ENCODE measurements at regions not wholly inside any gene's neighbourhood (a gene's known extent, or its start where the extent isn't known, plus 50 kb on each side); places are given as distances from the start of the nearest gene placed in this dataset.

GRCh38 chr1:238701024-238701423 is 685.3 kb upstream of the CHRM3 start:
- no peak overlapping the region for H3K4me3 ChIP-seq (replicated peaks in 1 of 3; ENCODE audit: insufficient read depth in 1 of 3, low read depth in 1 of 3, low read length in 3 of 3)
- no peak overlapping the region for H3K4me2 ChIP-seq (ENCODE audit: insufficient read depth, low read length)
- no peaks in the 10 kb centered on the region for H3K79me2 ChIP-seq (ENCODE audit: control insufficient read depth, insufficient read depth, low read length)
- BruUV-seq (replicated peaks), result no TSS peak
- H3K9ac ChIP-seq (replicated peaks; ENCODE audit: extremely low read depth, insufficient read depth, low read length), result no peak overlapping the region
- no peak for TF ChIP-seq JUN (IDR thresholded peaks at IDR 0.05; ENCODE audit: borderline replicate concordance, insufficient read depth, insufficient read length, low read depth)
- TF ChIP-seq MAX (IDR thresholded peaks at IDR 0.05; ENCODE audit: insufficient read depth, insufficient read length), result no peak
- TF ChIP-seq MYC (IDR thresholded peaks at IDR 0.05; ENCODE audit: low read depth, low read length), result no peak
- TF ChIP-seq CTCF (IDR thresholded peaks at IDR 0.05; ENCODE audit: extremely low read depth in 1 of 2, insufficient read depth in 1 of 2, low read depth in 1 of 2, low read length in 2 of 2), result no peak
- no peak for TF ChIP-seq GATA2 (IDR thresholded peaks at IDR 0.05; ENCODE audit: insufficient read depth, insufficient read length, low read depth, low read length)
- TF ChIP-seq EZH2 (IDR thresholded peaks at IDR 0.05; ENCODE audit: borderline replicate concordance, low read depth, low read length, severe bottlenecking), result no peak
- TF ChIP-seq FOS (IDR thresholded peaks at IDR 0.05; ENCODE audit: borderline replicate concordance, insufficient read depth, low read length), result no peak
- TF ChIP-seq POLR2AphosphoS5 (IDR thresholded peaks at IDR 0.05; ENCODE audit: insufficient read depth, low read depth, low read length), result no peak
- no peak for TF ChIP-seq POLR2A (IDR thresholded peaks at IDR 0.05; ENCODE audit: low read depth, low read length)
- DNase-seq (ENCODE audit: low read depth, low spot score), result no peak
- ChIA-PET CTCF (no interaction called here), POLR2A (no interaction called here)
- H3K27me3 ChIP-seq (ENCODE audit: control insufficient read depth in 2 of 2, insufficient read depth in 2 of 2, low read length in 2 of 2), result no peaks in the 10 kb centered on the region
- peaks cover 2% of the 10 kb centered on the region for H3K9me3 ChIP-seq (replicated peaks; ENCODE audit: control insufficient read depth, insufficient read depth, low read length)
- no peak overlapping the region for H2AFZ ChIP-seq (ENCODE audit: low read depth, low read length)
- no peaks in the 10 kb centered on the region for H4K20me1 ChIP-seq (replicated peaks; ENCODE audit: control insufficient read depth, extremely low read depth, insufficient read depth, low read length)
- FAIRE-seq, result no peak
- no peaks in the 10 kb centered on the region for H3K36me3 ChIP-seq (ENCODE audit: control insufficient read depth in 2 of 2, extremely low read depth in 1 of 2, insufficient read depth in 2 of 2, low read length in 2 of 2)
- dilution Hi-C loops (cut with MboI; ENCODE audit: extremely low pct_ligation_motif_present, low sequenced_read_pairs), result no loop called here
- no peaks in the 10 kb centered on the region for H3K4me1 ChIP-seq (ENCODE audit: control insufficient read depth, extremely low read depth, insufficient read depth, low read length)
- intact Hi-C loops (cut with micrococcal nuclease), result no loop called here
- no peak overlapping the region for H3K27ac ChIP-seq (ENCODE audit: insufficient read depth, low read depth, low read length)
- H3K9me1 ChIP-seq (replicated peaks; ENCODE audit: control insufficient read depth, extremely low read depth, insufficient read depth, low read length), result no peaks in the 10 kb centered on the region

Measured in endothelial cell of umbilical vein (primary cell).